SH-SY5Y (cell line): ENCODE measurements at regions not wholly inside any gene's neighbourhood (a gene's known extent, or its start where the extent isn't known, plus 50 kb on each side); places are given as distances from the start of the nearest gene placed in this dataset.

Experiments
- GATA2 ChIP-seq: IDR thresholded peaks from 2 replicates; pipeline ENCODE4 v1.6.1; 2011; ENCODE audit warnings: mild to moderate bottlenecking, low read depth, low read length
- GATA3 ChIP-seq: IDR thresholded peaks from 2 replicates; pipeline ENCODE4 v1.6.1; 2011; ENCODE audit warnings: low read depth, mild to moderate bottlenecking, low read length, moderate library complexity

GRCh38 chr7:89563597-89563996 lies 590.7 kb upstream of the STEAP1 start:
- TF ChIP-seq GATA2 (no peak), GATA3 (no peak)

GRCh38 chr7:89584896-89585295 lies 569.4 kb upstream of the STEAP1 start:
- TF ChIP-seq GATA3 (no peak), GATA2 (no peak)

- TF ChIP-seq GATA2 (no peak), GATA3 (no peak)
These were observed 561.1 kb upstream of the STEAP1 start for GRCh38 chr7:89593125-89593524.

GRCh38 chr7:89602984-89603383 lies 551.3 kb upstream of the STEAP1 start:
- TF ChIP-seq GATA2 (no peak), GATA3 (no peak)

GRCh38 chr7:89605362-89605761 lies 548.9 kb upstream of the STEAP1 start:
- no peak for TF ChIP-seq GATA3
- TF ChIP-seq GATA2, result no peak

GRCh38 chr7:89606511-89606910 lies 547.8 kb upstream of the STEAP1 start:
- no peak for TF ChIP-seq GATA2

- TF ChIP-seq GATA3 (no peak), GATA2 (no peak)
These were observed 546.5 kb upstream of the STEAP1 start for GRCh38 chr7:89607792-89608191.

- TF ChIP-seq GATA2 (no peak), GATA3 (no peak)
These were observed 536.0 kb upstream of the STEAP1 start for GRCh38 chr7:89618274-89618673.

- TF ChIP-seq GATA2 (no peak), GATA3 (no peak)
These were observed 532.2 kb upstream of the STEAP1 start for GRCh38 chr7:89621925-89622641.

GRCh38 chr7:89623018-89623672 lies 531.1 kb upstream of the STEAP1 start:
- TF ChIP-seq GATA3, result no peak
- TF ChIP-seq GATA2, result no peak

GRCh38 chr7:89648509-89648908 lies 505.8 kb upstream of the STEAP1 start:
- TF ChIP-seq GATA2 (no peak), GATA3 (no peak)

- TF ChIP-seq GATA3, result no peak
- no peak for TF ChIP-seq GATA2
These were observed 498.3 kb upstream of the STEAP1 start for GRCh38 chr7:89655946-89656345.

- no peak for TF ChIP-seq GATA3
- TF ChIP-seq GATA2, result no peak
These were observed 492.4 kb upstream of the STEAP1 start for GRCh38 chr7:89661876-89662275.

GRCh38 chr7:89666136-89666835 lies 488.0 kb upstream of the STEAP1 start:
- no peak for TF ChIP-seq GATA2
- no peak for TF ChIP-seq GATA3

- TF ChIP-seq GATA3, result no peak
- TF ChIP-seq GATA2, result no peak
These were observed 474.1 kb upstream of the STEAP1 start for GRCh38 chr7:89680161-89680560.

- no peak for TF ChIP-seq GATA3
These were observed 472.8 kb upstream of the STEAP1 start for GRCh38 chr7:89681448-89681847.
